ENCODE measurements at regions not wholly inside any gene's neighbourhood (a gene's known extent, or its start where the extent isn't known, plus 50 kb on each side); places are given as distances from the start of the nearest gene placed in this dataset.

DNA sequence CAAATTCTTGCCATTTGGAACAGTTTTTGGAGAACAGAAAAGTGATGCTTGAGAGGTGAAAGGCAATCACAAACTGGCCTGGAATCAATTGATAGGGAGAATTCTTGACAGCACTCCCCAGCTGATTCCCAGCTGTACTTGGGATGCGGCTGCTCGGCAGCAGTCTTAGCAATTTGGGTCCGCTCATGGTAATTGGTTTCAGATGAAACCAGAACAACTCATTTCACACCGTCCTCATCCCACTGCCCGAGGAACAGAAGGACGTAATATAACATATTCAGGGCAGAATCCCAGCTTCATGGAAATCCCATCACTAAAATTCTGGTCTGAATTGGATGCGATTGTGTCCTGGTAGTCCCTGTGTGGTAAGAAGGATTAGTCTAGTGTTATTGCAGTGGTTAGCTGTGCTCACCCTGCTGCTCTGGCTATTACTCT lies 223.3 kb upstream of the FERD3L start (continued):
- TF ChIP-seq, protein P1, sequence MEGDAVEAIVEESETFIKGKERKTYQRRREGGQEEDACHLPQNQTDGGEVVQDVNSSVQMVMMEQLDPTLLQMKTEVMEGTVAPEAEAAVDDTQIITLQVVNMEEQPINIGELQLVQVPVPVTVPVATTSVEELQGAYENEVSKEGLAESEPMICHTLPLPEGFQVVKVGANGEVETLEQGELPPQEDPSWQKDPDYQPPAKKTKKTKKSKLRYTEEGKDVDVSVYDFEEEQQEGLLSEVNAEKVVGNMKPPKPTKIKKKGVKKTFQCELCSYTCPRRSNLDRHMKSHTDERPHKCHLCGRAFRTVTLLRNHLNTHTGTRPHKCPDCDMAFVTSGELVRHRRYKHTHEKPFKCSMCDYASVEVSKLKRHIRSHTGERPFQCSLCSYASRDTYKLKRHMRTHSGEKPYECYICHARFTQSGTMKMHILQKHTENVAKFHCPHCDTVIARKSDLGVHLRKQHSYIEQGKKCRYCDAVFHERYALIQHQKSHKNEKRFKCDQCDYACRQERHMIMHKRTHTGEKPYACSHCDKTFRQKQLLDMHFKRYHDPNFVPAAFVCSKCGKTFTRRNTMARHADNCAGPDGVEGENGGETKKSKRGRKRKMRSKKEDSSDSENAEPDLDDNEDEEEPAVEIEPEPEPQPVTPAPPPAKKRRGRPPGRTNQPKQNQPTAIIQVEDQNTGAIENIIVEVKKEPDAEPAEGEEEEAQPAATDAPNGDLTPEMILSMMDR (conservative IDR thresholded peaks at IDR 0.05; ENCODE audit: low read depth in 2 of 2), result no peak
- TF ChIP-seq EZH2phosphoT487 (IDR thresholded peaks at IDR 0.05; ENCODE audit: unreplicated experiment), result no peak
- TF ChIP-seq, protein P2, sequence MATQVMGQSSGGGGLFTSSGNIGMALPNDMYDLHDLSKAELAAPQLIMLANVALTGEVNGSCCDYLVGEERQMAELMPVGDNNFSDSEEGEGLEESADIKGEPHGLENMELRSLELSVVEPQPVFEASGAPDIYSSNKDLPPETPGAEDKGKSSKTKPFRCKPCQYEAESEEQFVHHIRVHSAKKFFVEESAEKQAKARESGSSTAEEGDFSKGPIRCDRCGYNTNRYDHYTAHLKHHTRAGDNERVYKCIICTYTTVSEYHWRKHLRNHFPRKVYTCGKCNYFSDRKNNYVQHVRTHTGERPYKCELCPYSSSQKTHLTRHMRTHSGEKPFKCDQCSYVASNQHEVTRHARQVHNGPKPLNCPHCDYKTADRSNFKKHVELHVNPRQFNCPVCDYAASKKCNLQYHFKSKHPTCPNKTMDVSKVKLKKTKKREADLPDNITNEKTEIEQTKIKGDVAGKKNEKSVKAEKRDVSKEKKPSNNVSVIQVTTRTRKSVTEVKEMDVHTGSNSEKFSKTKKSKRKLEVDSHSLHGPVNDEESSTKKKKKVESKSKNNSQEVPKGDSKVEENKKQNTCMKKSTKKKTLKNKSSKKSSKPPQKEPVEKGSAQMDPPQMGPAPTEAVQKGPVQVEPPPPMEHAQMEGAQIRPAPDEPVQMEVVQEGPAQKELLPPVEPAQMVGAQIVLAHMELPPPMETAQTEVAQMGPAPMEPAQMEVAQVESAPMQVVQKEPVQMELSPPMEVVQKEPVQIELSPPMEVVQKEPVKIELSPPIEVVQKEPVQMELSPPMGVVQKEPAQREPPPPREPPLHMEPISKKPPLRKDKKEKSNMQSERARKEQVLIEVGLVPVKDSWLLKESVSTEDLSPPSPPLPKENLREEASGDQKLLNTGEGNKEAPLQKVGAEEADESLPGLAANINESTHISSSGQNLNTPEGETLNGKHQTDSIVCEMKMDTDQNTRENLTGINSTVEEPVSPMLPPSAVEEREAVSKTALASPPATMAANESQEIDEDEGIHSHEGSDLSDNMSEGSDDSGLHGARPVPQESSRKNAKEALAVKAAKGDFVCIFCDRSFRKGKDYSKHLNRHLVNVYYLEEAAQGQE (IDR thresholded peaks at IDR 0.05; ENCODE audit: unreplicated experiment), result no peak

DNA sequence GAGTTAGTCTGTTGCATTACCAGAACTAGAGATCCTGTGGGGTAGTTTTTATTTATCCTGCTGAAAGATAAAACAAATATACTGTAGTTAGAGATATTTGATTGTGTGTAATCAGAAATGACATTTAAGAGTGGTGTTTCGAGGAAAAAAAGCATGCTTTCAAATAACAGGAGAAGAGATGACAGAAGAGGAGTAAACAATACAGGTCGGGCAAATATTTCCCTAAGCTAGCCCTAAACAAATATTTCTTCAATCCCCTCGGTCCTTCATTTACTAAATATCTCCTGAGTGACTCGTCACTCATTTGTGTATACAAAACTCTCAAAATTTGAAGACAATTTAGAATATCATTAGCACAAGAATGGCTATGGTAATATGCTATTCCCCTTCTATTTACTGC lies 219.7 kb upstream of the FERD3L start:
- H3F3A ChIP-seq (replicated peaks; ENCODE audit: low read depth), result no peaks in the 10 kb centered on the region
- H3K4me2 ChIP-seq, result peak overlapping the region; percentile 8
- H2AFZ ChIP-seq, result no peak overlapping the region
- H3K27me3 ChIP-seq (ENCODE audit: insufficient read depth), result no peaks in the 10 kb centered on the region
- H3K27ac ChIP-seq (ENCODE audit: low read depth), result no peak overlapping the region
- H3K4me1 Mint-ChIP-seq, result peaks cover 42% of the 10 kb centered on the region
- peaks cover 33% of the 10 kb centered on the region for H3K4me1 ChIP-seq (ENCODE audit: insufficient read depth)
- peak overlapping the region; percentile 60 for H3K27ac Mint-ChIP-seq
- DNase-seq (ENCODE audit: low spot score) (peak; percentile 10), ATAC-seq (no peak)
- H3K36me3 Mint-ChIP-seq (ENCODE audit: low read depth), result no peaks in the 10 kb centered on the region
- H3K4me3 Mint-ChIP-seq, result no peak overlapping the region
- TF ChIP-seq, protein P1 (conservative IDR thresholded peaks at IDR 0.05; ENCODE audit: low read depth in 2 of 2), result no peak
- TF ChIP-seq EZH2 (IDR thresholded peaks at IDR 0.05; ENCODE audit: low read depth, unreplicated experiment) (no peak), STAT1 (IDR thresholded peaks at IDR 0.05; ENCODE audit: unreplicated experiment) (no peak)
- TF ChIP-seq, protein P3, sequence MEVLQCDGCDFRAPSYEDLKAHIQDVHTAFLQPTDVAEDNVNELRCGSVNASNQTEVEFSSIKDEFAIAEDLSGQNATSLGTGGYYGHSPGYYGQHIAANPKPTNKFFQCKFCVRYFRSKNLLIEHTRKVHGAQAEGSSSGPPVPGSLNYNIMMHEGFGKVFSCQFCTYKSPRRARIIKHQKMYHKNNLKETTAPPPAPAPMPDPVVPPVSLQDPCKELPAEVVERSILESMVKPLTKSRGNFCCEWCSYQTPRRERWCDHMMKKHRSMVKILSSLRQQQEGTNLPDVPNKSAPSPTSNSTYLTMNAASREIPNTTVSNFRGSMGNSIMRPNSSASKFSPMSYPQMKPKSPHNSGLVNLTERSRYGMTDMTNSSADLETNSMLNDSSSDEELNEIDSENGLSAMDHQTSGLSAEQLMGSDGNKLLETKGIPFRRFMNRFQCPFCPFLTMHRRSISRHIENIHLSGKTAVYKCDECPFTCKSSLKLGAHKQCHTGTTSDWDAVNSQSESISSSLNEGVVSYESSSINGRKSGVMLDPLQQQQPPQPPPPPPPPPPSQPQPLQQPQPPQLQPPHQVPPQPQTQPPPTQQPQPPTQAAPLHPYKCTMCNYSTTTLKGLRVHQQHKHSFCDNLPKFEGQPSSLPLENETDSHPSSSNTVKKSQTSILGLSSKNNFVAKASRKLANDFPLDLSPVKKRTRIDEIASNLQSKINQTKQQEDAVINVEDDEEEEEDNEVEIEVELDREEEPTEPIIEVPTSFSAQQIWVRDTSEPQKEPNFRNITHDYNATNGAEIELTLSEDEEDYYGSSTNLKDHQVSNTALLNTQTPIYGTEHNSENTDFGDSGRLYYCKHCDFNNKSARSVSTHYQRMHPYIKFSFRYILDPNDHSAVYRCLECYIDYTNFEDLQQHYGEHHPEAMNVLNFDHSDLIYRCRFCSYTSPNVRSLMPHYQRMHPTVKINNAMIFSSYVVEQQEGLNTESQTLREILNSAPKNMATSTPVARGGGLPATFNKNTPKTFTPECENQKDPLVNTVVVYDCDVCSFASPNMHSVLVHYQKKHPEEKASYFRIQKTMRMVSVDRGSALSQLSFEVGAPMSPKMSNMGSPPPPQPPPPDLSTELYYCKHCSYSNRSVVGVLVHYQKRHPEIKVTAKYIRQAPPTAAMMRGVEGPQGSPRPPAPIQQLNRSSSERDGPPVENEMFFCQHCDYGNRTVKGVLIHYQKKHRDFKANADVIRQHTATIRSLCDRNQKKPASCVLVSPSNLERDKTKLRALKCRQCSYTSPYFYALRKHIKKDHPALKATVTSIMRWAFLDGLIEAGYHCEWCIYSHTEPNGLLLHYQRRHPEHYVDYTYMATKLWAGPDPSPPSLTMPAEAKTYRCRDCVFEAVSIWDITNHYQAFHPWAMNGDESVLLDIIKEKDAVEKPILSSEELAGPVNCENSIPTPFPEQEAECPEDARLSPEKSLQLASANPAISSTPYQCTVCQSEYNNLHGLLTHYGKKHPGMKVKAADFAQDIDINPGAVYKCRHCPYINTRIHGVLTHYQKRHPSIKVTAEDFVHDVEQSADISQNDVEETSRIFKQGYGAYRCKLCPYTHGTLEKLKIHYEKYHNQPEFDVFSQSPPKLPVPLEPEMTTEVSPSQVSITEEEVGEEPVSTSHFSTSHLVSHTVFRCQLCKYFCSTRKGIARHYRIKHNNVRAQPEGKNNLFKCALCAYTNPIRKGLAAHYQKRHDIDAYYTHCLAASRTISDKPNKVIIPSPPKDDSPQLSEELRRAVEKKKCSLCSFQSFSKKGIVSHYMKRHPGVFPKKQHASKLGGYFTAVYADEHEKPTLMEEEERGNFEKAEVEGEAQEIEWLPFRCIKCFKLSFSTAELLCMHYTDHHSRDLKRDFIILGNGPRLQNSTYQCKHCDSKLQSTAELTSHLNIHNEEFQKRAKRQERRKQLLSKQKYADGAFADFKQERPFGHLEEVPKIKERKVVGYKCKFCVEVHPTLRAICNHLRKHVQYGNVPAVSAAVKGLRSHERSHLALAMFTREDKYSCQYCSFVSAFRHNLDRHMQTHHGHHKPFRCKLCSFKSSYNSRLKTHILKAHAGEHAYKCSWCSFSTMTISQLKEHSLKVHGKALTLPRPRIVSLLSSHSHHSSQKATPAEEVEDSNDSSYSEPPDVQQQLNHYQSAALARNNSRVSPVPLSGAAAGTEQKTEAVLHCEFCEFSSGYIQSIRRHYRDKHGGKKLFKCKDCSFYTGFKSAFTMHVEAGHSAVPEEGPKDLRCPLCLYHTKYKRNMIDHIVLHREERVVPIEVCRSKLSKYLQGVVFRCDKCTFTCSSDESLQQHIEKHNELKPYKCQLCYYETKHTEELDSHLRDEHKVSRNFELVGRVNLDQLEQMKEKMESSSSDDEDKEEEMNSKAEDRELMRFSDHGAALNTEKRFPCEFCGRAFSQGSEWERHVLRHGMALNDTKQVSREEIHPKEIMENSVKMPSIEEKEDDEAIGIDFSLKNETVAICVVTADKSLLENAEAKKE (CRISPR knock-in tag; IDR thresholded peaks at IDR 0.05), result no peak
- H3K36me3 ChIP-seq (ENCODE audit: insufficient read depth), result no peaks in the 10 kb centered on the region
- H4K20me1 ChIP-seq (replicated peaks; ENCODE audit: insufficient read depth), result no peaks in the 10 kb centered on the region
- no peaks in the 10 kb centered on the region for H3K9me3 Mint-ChIP-seq
- H3K4me3 ChIP-seq, result no peak overlapping the region
- H3K9me2 ChIP-seq (ENCODE audit: insufficient read depth), result no peaks in the 10 kb centered on the region
- no peaks in the 10 kb centered on the region for H3K79me2 ChIP-seq (replicated peaks; ENCODE audit: insufficient read depth)
- no peaks in the 10 kb centered on the region for H3K27me3 Mint-ChIP-seq (ENCODE audit: insufficient read depth, low read depth, poor library complexity)
